ENCODE measurements at regions not wholly inside any gene's neighbourhood (a gene's known extent, or its start where the extent isn't known, plus 50 kb on each side); places are given as distances from the start of the nearest gene placed in this dataset.

DNA sequence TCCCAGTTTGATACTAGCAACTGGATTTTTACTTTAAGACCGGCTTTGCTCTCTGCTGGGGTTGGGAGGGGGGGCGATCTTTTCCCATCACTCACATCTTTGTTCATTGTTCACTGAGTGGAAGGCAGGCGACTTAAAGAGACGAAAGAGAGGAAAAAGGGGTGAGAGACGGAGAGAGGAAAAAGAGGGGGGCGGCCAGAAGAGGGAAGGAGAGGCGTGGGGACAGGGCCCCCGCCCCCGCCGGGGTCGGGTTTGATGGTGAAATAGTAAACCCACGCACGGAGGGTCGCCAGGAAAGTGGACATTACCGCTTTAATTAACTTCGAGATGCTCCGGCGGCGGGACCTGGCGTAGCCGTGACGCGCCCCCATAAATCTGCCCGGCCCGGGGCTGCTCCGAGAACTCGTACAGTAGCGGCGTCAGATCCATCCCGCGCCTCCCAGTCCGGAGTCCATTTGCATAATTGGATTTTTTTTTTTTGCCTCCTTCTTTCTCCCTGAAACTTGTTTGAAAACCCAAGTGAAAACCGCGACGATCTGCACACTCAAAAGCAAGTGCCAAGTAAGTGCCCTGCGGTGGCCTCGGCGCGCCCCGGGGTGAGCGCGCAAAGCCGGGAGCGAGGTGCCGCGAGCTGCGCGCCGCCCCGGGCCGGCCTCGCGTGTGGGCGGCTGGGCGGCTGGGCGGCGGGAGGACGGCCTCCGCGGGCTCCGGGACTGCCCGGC is 143.9 kb upstream of the ZNF536 start:
- peaks cover 51 to 98% of the 10 kb centered on the region in 2 donors for H3K27me3 ChIP-seq
- no peaks in the 10 kb centered on the region for H3K9me3 ChIP-seq
- no peaks in the 10 kb centered on the region for H3K36me3 ChIP-seq
- TF ChIP-seq, protein P1, sequence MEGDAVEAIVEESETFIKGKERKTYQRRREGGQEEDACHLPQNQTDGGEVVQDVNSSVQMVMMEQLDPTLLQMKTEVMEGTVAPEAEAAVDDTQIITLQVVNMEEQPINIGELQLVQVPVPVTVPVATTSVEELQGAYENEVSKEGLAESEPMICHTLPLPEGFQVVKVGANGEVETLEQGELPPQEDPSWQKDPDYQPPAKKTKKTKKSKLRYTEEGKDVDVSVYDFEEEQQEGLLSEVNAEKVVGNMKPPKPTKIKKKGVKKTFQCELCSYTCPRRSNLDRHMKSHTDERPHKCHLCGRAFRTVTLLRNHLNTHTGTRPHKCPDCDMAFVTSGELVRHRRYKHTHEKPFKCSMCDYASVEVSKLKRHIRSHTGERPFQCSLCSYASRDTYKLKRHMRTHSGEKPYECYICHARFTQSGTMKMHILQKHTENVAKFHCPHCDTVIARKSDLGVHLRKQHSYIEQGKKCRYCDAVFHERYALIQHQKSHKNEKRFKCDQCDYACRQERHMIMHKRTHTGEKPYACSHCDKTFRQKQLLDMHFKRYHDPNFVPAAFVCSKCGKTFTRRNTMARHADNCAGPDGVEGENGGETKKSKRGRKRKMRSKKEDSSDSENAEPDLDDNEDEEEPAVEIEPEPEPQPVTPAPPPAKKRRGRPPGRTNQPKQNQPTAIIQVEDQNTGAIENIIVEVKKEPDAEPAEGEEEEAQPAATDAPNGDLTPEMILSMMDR (IDR thresholded peaks at IDR 0.05), result no peak
- no peak overlapping the region for H3K27ac ChIP-seq
- DNase-seq (peak in 1 of 4 donors; percentile 33), ATAC-seq (no peak)
- peaks cover 6 to 31% of the 10 kb centered on the region in 2 donors for H3K4me1 ChIP-seq
- intact Hi-C loops (cut with DNase I), result no loop called here
- H3K4me3 ChIP-seq, result peak overlapping the region; percentile 29 to 39

- intact Hi-C loops (cut with DNase I), result no loop called here
- Histone ChIP-seq H3K4me1 (peaks cover 6 to 31% of the 10 kb centered on the region in 2 donors), H3K4me3 (peak overlapping the region in 1 of 2 donors; percentile 39), H3K27ac (no peak overlapping the region), H3K36me3 (no peaks in the 10 kb centered on the region), H3K9me3 (no peaks in the 10 kb centered on the region), H3K27me3 (peaks cover 44 to 98% of the 10 kb centered on the region in 2 donors)
- ATAC-seq (no peak), DNase-seq (peak in 1 of 4 donors; percentile 49)
- TF ChIP-seq, protein P1 (IDR thresholded peaks at IDR 0.05), result no peak
Measured at GRCh38 chr19:30228835-30229524, 143.2 kb upstream of the ZNF536 start.

DNA sequence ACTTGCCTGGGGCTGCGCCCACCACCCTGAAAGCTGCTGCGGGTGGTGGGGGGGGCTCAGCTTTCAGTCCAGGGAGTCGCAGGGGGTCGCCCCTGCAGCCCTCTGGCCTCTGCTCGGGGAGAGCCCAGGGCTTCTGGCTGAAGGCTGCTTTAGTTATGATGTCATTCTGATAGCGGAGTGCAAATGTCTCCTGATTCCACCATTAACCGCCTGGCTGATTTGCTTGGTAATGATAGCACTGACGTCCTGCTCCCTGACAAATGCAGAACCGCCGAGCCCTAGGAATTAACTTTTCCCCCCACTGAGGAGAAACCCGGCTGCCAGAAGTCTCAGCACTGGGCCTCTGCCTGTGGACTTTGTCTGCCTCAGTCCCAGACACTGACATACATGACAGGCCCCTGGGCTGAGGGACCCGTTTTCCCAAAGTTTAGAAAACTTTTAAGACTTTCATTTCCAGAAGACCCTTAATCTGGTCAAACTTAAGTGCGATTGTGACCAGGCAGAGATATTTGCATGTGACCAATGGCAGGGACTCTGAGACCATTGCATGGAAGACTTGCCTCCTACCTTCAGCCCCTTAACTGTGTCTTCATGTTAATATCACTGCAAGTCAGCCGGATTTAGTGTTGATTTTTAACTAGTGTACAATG is 142.5 kb upstream of the ZNF536 start:
- DNase-seq (peak in 1 of 4 donors; percentile 22), ATAC-seq (no peak)

DNA sequence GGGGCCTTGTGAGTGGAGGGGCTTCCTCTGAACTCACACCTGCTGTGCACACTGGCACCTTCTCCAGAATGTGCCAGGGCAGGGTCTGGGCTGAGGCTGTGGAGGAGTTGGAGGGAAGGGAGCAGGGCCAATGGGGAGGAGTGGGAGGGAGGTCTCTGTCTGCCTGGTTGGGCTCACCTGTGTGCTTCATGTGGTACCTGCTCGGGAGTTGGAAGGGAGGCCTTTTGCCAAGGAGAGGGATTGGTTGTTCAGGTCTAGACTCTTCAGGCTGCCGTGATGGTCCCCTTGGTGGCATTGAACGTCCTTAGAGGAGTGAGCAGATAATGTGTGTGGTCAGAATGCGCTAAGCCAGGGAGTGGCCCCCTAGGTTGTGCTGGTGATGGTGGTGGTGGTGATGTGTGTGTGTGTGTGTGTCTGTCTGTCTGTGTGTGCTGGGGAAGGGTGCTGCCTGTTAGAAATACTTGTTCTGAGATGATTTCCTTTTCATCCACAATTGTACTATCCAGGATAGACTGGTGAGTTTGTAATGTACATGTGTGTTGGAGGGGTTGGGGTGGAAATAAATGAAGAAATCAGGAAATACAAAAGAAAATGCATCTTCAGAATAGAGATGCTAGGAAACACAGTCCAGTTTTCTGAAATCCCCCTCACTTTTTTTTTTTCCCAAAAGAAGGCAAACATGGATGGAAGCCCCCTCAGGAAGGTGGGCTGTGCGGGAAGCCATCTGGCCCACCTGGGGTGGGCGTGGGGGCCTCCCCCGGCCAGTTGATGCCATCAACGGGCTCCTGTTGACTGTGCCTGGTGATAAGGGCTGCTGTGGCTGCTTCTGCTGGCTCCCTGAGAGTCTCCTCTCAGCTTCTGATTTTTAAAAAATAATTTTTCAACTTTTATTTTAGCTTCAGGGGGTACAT is 140.5 kb upstream of the ZNF536 start:
- Histone ChIP-seq H3K36me3 (no peaks in the 10 kb centered on the region), H3K4me1 (peaks cover 0 to 17% of the 10 kb centered on the region in 2 donors), H3K27ac (no peak overlapping the region), H3K9me3 (no peaks in the 10 kb centered on the region), H3K27me3 (peaks cover 29 to 96% of the 10 kb centered on the region in 2 donors), H3K4me3 (no peak overlapping the region)
- DNase-seq (no peak), ATAC-seq (no peak)
- TF ChIP-seq, protein P1 (IDR thresholded peaks at IDR 0.05), result no peak
- intact Hi-C loops (cut with DNase I), result no loop called here

More for the DNA sequence above, 142.5 kb upstream of the ZNF536 start:
- TF ChIP-seq, protein P1 (IDR thresholded peaks at IDR 0.05), result no peak
- Histone ChIP-seq H3K36me3 (no peaks in the 10 kb centered on the region), H3K4me3 (no peak overlapping the region), H3K27me3 (peaks cover 37 to 97% of the 10 kb centered on the region in 2 donors), H3K9me3 (no peaks in the 10 kb centered on the region), H3K27ac (no peak overlapping the region), H3K4me1 (peaks cover 6 to 31% of the 10 kb centered on the region in 2 donors)
- intact Hi-C loops (cut with DNase I), result no loop called here
